Subcutaneous abdominal adipose tissue (tissue), 5 donors: ENCODE measurements at regions not wholly inside any gene's neighbourhood (a gene's known extent, or its start where the extent isn't known, plus 50 kb on each side); places are given as distances from the start of the nearest gene placed in this dataset.
"Not testable (repeated sequence)": the region's sequence is repeated elsewhere in the genome, so short reads cannot be mapped to it uniquely, and the experiment has no call there.

Experiments used
- H3K27ac ChIP-seq: one replicate; pipeline ENCODE4 v1.7.0; 2013; ENCODE audit warnings: low read depth, mild to moderate bottlenecking, inconsistent platforms, low read length, moderate library complexity
- H3K27me3 ChIP-seq, 5 donors: one replicate each; pipeline ENCODE4 v1.7.0; 2013; ENCODE audit warnings: low read length in 5 of 5, inconsistent platforms in 1 of 5; ENCODE audit not compliant: control insufficient read depth in 5 of 5, insufficient read depth in 4 of 5
- H3K36me3 ChIP-seq, 5 donors: one replicate each; pipeline ENCODE4 v1.7.0; 2013; ENCODE audit warnings: low read length in 5 of 5; ENCODE audit not compliant: control insufficient read depth in 5 of 5, insufficient read depth in 5 of 5
- H3K4me1 ChIP-seq, 5 donors: one replicate each; pipeline ENCODE4 v1.7.0; 2013; ENCODE audit warnings: low read length in 5 of 5, mild to moderate bottlenecking in 3 of 5, moderate library complexity in 1 of 5; ENCODE audit not compliant: control insufficient read depth in 5 of 5, insufficient read depth in 5 of 5
- H3K4me3 ChIP-seq, 5 donors: one replicate each; pipeline ENCODE4 v1.7.0; 2013; ENCODE audit warnings: low read length in 5 of 5, low read depth in 1 of 5
- H3K9ac ChIP-seq, 5 donors: one replicate each; pipeline ENCODE4 v1.7.0; 2013; ENCODE audit warnings: low read length in 5 of 5, mild to moderate bottlenecking in 4 of 5, moderate library complexity in 3 of 5
- H3K9me3 ChIP-seq, 5 donors: one replicate each; pipeline ENCODE4 v1.7.0; 2013; ENCODE audit warnings: low read length in 5 of 5; ENCODE audit not compliant: control insufficient read depth in 5 of 5
- donor health status: healthy.
- donor health status: healthy.
- donor health status: healthy.
- donor health status: healthy.
- donor health status: healthy.

DNA sequence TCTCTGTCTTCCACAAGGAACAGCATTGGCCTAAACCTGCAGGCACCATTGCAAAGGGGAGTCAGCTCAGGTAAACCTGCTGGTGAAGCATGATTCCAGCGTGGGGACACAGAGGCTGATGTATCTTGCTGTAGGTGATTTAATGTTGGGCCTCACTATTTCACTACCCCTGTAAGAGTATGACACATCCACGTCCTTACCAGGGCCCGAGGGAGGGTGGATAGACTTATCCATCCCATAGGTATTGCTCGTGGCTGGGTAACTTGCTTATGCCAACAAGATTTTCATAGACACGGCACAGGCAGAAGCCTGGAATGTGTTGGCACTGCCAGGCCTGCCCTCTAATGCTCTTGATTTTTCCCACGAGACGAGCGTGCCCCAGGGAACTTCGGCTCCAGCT lies 107.4 kb upstream of the SULF2 start:
- H3K36me3 ChIP-seq, H3K9me3 ChIP-seq, H3K4me3 ChIP-seq, H3K27me3 ChIP-seq, H3K4me1 ChIP-seq, H3K27ac ChIP-seq, H3K9ac ChIP-seq: not testable (repeated sequence)

DNA sequence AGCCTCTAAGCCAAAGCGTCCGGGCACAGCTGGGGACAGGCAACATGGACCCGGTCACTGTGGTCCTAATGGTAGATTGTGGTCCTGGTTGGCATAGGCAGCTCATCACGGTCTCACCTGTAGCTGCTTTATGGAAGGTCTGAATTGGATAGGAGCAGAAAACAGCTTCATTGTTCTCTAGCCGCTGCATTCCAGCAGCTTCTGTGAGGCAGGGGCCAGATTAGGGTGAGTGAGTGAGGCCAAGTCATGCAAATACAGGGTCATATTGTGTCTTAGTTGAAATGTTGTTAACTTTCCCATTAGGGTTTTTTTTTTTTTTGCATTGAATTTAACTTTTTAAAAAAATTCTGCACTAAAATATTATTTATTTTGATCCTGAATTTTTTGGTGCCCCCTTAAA lies 105.4 kb upstream of the SULF2 start:
- peaks cover 4 to 11% (median 9%) of the 10 kb centered on the region in 5 donors for H3K27me3 ChIP-seq
- H3K27ac ChIP-seq, H3K36me3 ChIP-seq, H3K4me3 ChIP-seq, H3K9me3 ChIP-seq, H3K4me1 ChIP-seq, H3K9ac ChIP-seq: not testable (repeated sequence)

DNA sequence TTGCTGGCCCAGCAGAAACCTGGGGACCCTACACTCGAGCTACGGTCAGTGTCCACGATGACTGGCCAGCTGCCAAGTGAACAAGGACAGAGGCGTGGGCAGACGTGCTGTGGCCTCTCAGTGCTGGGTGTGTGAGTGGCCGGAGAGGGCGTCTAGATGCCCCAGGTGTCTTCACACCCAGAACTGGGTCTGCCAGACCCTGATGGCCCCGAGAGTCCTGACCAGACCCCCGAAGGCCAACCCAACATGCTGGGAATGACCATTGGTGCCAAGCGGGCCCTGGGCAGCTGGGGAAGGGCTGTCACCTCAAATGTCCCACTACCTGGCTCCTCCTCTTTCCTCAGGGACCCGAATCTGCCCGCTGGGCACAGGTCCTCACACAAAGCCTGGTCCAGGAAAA lies 104.5 kb upstream of the SULF2 start:
- peaks cover 4 to 11% (median 9%) of the 10 kb centered on the region in 5 donors for H3K27me3 ChIP-seq
- not testable (repeated sequence) for H3K27ac ChIP-seq, H3K4me3 ChIP-seq, H3K9ac ChIP-seq, H3K36me3 ChIP-seq, H3K9me3 ChIP-seq, H3K4me1 ChIP-seq

DNA sequence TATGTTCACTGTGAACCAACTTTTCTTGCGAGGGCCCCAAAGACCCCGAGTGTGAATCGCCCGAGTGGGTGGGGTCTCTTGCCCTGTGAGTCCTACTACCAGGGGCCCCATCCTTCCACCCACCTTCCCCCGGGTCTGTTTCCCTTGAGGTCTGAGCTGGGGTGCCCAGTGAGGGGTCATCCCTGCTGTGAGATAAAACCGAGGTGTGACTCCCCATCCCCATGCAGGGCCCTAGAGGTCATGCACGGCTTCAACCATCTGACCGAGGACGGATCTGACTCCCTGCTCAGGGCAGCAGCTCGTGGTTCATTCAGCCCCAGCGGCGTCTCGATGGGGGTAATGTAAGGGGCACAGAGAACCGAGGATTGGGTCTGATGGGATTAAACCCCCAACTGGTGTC lies 103.1 kb upstream of the SULF2 start:
- H3K27me3 ChIP-seq: peaks cover 4 to 11% (median 9%) of the 10 kb centered on the region in 5 donors
- no peak overlapping the region for H3K4me3 ChIP-seq
- no peaks in the 10 kb centered on the region for H3K36me3 ChIP-seq
- no peak overlapping the region for H3K9ac ChIP-seq
- H3K9me3 ChIP-seq: no peaks in the 10 kb centered on the region
- H3K4me1 ChIP-seq: no peaks in the 10 kb centered on the region
- no peak overlapping the region for H3K27ac ChIP-seq

DNA sequence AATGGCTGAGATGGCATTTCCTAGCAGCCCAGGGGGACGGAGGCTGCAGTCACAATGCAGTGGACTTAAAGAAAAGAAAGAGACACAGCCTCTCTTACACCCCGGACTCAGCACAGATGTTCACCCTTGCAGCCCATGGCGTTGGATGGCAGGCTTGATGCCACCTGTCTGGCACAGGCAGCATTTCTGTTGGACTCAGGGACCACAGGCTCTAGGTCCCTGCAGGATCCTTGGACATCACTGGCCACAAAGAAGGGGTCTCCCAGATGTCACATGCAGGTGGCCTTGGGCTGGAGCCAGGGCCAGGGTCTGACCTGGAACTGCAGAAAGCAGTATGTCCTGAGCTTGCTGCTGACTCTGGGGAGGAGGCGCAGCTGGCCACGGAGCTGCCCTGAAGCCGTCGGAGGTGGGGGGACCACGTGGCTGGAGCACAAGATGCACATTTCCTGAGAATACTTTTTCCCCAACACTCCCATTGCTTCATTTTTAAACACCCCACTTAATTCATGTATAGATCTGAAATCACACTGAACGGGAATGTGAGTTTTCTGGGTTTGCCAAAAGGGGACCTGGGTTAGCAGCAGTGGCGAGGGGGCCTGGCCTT lies 102.3 kb upstream of the SULF2 start:
- Histone ChIP-seq H3K9me3 (no peaks in the 10 kb centered on the region), H3K4me3 (no peak overlapping the region), H3K4me1 (no peaks in the 10 kb centered on the region), H3K27ac (no peak overlapping the region), H3K36me3 (no peaks in the 10 kb centered on the region), H3K9ac (no peak overlapping the region), H3K27me3 (peaks cover 4 to 11% (median 9%) of the 10 kb centered on the region in 5 donors)

DNA sequence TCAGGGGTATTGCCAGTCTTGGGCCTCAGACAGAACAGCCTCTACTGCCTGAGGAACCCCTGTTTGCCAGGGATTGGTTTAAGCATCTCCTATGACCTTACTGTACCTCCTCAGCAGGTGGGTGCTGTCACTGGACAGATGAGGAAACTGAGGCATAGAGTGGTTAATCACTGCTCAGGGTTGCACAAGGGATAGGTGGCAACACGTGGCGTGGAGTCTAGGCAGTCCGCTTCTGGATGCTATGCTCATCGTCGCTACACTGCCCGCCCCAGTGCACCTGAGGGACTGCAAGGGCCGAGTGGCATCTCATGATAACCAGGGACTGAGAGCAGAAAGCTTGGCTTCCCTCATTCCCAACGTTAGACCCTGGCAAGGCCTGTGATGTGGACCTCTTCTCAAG lies 101.8 kb upstream of the SULF2 start:
- Histone ChIP-seq H3K27ac (no peak overlapping the region), H3K9me3 (no peaks in the 10 kb centered on the region), H3K4me3 (no peak overlapping the region), H3K9ac (no peak overlapping the region), H3K4me1 (no peaks in the 10 kb centered on the region), H3K27me3 (peaks cover 4 to 11% (median 9%) of the 10 kb centered on the region in 5 donors), H3K36me3 (no peaks in the 10 kb centered on the region)

DNA sequence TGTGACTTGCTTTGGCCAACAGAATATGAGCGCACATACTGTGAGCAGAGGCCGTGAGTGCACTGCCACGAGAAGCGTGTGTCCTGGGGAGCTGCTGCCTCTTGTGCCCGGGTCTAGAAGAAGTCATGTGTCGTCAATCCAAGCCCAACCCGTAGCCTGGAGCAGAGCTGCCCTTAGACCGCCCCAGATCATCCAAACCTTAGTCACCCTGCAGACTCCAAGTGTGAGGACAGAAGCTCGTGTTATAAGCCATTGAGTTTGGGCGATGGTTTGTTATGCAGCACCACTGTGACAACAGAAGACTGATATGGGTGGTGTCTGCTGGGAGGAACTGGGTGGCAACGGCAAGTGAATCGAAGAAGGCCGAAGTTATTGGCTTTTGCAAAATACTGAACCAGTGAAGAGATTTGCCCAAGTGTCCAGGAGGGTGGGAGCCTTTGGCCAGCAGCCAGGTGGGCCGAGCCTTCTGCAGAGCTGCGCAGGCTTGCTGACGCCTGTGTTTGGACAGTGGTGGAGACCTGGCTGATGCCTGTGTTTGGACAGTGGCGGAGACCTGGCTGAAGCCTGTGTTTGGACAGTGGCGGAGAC lies 101.3 kb upstream of the SULF2 start:
- Histone ChIP-seq H3K9me3 (no peaks in the 10 kb centered on the region), H3K27me3 (peaks cover 4 to 11% (median 9%) of the 10 kb centered on the region in 5 donors), H3K36me3 (no peaks in the 10 kb centered on the region), H3K27ac (no peak overlapping the region), H3K4me1 (no peaks in the 10 kb centered on the region), H3K9ac (no peak overlapping the region), H3K4me3 (no peak overlapping the region)

DNA sequence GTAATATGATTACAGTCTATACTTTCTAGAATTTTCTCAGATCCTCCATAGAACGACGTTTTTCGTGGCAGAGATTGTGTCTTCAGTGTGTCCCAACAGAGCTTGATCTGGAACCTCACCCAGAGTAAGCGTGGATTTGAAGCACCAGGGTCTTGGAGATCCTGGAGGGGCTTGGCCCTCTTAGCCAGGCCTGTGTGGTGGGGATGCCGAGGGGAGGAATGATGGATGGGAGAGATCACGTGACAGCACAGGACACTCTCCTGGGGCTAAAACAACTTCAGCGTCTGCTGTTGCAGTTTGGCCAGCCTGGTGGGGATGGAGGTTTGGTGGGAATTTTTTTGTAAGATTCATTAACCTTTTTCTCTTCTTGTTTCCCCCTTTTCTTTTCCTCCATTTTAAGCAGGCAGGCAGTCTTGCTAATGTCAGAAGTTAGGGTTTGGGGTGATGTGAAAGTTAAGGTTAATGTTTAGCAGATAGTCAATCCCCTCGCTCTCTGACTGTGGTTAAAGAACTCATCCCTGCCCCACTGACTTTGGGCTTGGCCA lies 100.7 kb upstream of the SULF2 start:
- no peak overlapping the region for H3K9ac ChIP-seq
- no peaks in the 10 kb centered on the region for H3K4me1 ChIP-seq
- no peak overlapping the region for H3K27ac ChIP-seq
- no peaks in the 10 kb centered on the region for H3K9me3 ChIP-seq
- no peak overlapping the region for H3K4me3 ChIP-seq
- H3K36me3 ChIP-seq: no peaks in the 10 kb centered on the region
- H3K27me3 ChIP-seq: peaks cover 4 to 11% (median 9%) of the 10 kb centered on the region in 5 donors

DNA sequence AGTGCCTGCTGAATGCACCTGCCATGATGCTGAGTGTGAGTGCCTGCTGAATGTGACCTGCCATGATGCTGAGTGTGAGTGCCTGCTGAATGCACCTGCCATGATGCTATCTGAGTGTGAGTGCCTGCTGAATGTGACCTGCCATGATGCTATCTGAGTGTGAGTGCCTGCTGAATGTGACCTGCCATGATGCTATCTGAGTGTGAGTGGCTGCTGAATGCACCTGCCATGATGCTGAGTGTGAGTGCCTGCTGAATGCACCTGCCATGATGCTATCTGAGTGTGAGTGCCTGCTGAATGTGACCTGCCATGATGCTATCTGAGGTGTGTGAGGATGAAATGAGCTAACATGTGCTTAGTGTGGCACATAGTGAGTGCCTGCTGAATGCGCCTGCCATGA lies 98.7 kb upstream of the SULF2 start:
- H3K27me3 ChIP-seq: peaks cover 4 to 13% (median 9%) of the 10 kb centered on the region in 5 donors
- not testable (repeated sequence) for H3K9me3 ChIP-seq, H3K36me3 ChIP-seq, H3K9ac ChIP-seq, H3K4me1 ChIP-seq, H3K27ac ChIP-seq, H3K4me3 ChIP-seq

DNA sequence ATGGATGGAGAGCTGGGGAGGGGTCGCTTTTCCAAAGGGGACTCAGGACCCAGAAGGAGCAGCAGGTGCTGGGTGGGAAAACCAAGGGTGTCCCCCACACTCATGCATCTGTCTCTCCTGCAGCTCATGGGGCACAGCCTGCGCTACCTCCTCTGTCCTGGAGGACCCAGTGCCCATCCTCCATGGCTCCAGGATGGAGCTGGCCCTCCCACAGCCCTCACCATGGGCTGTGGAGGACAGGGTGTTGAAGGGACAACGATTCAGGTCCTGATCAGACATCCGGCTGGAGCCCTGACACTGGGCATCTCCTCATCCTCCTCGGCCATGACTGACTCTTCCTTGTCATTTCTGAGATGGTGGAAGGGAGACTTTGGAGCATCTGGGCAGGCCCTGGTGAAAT lies 97.9 kb upstream of the SULF2 start:
- H3K27me3 ChIP-seq: peaks cover 3 to 13% (median 11%) of the 10 kb centered on the region in 5 donors
- no peak overlapping the region for H3K27ac ChIP-seq

More for the DNA sequence above, 97.9 kb upstream of the SULF2 start:
- Histone ChIP-seq H3K4me3 (no peak overlapping the region), H3K9me3 (no peaks in the 10 kb centered on the region), H3K36me3 (no peaks in the 10 kb centered on the region), H3K4me1 (peaks cover 0 to 5% (median 0%) of the 10 kb centered on the region in 5 donors), H3K9ac (no peak overlapping the region)
